GM18498 (cell line): ENCODE measurements at regions not wholly inside any gene's neighbourhood (a gene's known extent, or its start where the extent isn't known, plus 50 kb on each side); places are given as distances from the start of the nearest gene placed in this dataset.
A peak's percentile ranks its signal among the peaks of the same experiment; 100 is the strongest.

Experiments
- ATAC-seq: cut with Tn5 transposase; IDR thresholded peaks from one replicate; pipeline ENCODE4 v1.9.1; 2021; ENCODE audit warnings: mild to moderate bottlenecking, moderate library complexity; ENCODE audit not compliant: unreplicated experiment

DNA sequence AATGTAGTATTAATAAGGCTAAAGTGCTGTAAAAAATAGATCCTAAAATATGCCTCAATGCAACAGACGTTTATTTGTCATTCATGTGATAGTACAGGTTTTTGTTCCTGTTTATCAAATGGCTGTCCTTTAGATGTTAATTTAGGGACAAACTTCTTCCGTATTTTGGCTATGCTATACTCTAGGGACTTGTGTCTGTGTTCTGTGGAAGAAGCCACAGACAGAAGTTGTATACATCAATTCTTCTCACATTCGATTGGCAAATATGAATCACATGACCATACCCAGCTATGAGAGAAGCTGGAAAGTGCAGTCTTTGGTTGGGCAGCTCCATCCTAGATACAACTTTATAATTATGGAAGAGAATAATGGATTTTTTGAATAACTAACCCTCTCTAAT, 232.7 kb upstream of the SNX7 start:
- ATAC-seq: no peak

DNA sequence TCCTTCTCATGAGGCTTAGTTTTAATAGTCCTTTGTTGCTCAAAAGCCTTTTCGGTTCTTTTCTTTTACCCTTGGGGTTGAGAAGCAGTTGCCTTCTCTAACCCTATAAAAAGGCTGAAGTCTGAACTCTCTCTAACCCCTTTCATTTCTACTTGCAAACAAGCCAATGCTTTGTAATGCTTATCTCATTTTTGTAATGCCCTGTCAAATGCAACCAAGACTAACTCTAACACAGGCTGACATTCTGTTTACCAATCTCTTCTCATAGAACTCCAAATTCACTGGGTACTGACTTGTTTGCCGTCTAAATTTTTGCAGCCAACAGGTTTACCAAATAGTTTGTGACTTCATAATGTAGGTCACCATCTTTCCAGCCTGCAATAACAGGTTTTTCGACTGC, 233.9 kb upstream of the SNX7 start:
- ATAC-seq: no peak

DNA sequence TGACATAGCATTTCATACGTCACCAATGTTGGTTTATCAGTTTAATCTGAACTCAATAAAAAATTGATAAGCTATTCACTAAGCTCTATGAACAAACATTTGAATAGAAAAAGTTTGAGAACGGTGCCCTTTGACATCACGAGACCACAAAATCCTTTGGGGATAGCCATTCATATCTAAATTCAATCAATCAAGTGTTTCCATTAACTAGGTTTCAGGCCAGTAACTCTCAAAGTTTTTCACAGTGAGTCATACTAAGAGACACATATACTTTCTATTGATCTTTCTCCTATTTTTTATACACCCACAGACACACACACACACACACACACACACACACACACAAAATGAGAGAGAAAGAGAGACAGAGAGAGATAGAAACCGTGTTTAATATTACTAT, 235.4 kb upstream of the SNX7 start:
- no peak for ATAC-seq

DNA sequence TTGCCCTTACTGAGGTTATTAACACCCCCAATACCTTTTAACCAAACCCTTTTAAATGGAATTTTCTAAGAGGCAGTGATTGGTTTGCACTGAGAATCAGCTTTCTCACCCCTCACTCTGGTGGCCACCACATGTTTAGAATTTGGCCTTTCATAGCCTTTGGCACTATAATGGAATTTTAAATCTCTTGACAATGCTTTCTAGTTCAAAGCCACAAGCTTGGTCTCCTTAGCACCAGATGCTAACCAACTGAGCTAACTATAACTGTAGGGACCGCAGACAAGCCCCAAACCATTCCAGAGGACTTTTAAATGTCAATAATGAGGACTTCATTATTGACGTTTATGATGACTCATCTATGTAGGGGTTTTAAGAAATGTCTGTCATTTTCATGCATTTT, 238.7 kb upstream of the SNX7 start:
- ATAC-seq: no peak

DNA sequence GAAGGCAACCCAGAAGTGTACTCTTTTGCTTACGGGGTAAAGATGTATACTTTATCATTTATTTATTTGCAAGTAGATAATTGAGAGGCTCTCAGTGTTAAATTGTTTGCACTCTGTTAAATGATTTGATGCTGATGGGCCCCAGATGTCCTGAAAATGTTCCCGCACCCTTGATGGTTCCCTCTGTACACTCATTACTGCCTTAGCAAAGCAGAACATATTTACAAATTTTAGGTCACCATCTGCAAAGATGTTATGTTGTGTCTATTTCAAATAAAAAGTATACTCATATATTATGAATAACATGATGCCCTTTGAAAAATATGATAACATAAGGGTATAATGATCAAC, 240.5 kb upstream of the SNX7 start:
- ATAC-seq: no peak

DNA sequence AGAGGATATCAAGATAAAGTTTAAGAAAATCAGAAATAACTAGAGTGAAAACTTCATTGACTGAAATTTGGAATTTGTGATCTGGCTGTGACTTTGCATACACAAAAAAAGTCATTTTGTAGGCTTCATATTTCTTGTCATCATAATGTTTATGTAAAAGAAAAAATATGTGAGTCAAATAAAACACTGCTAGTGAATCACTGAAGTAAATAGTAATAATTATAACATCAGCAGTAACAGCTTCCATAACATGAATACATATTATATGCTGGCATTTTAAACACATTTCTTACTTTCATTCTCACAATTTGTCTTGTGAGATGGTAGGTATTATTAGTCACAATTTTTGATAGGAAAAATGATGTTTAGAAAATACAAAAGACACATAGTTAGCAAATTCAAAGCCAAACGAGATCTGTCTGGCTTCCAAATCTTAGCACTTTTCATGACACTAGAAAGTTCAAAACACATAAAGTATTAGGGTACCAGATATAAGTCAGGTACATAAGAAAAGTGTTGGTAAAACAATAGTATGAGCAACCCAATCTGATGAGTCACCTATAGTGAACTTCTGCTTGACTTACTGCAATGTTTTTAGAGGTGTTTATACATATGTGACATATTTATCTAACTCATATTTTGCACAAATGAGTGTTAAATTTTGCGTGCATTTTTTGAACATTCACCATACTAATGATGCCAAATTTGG, 241.0 kb upstream of the SNX7 start:
- no peak for ATAC-seq

DNA sequence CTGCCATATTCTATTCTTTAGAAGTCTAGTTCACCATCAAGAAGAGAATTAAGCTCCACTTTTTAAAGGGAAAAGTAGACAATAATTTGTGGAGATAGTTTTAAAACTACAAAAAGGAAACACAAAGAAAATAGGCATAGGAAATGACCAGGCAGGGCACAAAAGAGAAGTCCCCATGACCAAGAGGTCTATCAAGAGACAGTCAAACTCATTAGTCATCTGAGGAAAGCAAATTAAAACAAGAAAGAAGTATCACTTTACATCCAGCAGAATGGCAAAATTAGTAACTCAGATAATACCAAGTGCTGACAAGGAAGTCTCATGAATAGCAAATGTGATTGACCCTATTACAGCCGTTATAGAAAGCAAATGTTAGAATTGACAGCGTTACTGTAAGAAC, 243.7 kb upstream of the SNX7 start:
- no peak for ATAC-seq

DNA sequence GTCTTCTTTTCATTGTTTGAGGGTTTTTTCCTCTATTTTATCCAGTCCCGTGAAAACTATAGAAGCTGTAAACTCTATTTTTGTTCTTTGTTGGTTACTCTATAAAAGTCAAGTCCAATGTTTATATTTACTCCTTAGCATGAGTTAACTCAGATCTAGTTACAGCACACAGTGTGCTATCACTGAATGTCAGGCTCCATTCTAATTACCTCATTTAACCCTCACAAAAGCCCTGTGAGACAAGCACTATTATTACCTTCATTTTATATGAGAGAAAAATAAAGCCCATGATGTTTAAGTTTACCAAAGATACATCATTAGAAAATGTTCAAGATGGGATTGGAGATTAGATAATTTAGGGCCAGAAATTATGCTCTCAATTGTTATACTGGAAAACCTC, 251.4 kb upstream of the SNX7 start:
- no peak for ATAC-seq

DNA sequence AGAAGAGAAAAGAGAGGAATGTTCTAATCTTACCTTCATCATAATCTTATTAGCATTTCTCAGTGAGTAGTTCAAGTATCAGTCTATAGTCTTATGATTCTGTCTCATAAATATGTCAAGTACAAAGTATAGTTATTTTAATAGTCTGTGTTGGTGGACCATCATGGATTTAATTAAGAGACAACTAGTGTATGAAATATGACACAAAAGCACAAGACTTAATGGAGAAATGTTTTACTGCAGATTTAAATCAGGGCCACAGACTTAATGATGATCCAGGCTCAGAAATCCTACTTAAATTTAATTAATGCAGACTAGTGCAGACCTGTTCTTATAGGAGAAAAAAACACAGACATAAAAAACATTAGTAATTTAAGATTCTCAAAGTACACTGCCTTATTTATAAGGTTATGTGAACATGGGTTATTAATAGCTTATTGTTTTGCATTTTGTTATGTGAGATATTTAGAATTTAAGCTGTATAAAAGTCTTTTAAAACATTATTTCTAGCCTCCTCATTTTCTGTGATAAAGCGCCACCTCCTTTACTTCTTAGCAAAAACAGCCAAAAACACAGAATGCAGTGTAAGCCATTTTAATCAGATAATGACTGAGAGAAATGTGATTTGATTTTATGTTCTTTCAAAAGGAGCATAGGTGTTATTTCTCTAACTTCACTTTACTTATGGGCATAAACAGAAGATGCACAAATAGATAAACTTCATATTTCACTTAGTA, 255.0 kb upstream of the SNX7 start:
- ATAC-seq: no peak

DNA sequence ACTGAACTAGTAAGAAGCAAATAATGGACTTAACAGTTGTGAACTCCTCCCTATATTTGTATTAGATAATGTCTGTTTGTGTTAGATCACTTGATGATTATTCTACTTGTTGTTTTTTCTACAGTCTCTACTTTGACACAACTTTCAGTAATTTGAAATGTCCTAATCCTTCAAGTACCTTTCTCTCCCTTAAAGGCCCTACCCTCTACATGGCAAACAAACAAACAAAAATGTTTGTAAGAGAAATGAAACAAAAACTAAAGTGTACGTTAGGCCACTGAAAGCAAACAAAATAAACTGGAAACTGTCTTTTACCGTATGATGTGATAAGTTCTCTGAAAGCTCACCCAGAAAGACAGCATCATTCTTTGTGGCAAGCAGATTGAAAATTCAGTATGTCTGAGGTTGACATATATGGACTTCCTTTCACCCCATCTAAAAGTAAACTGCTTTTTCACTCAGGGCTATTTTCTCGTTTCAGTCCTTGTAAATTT, 255.9 kb upstream of the SNX7 start:
- peak; percentile 90 for ATAC-seq

DNA sequence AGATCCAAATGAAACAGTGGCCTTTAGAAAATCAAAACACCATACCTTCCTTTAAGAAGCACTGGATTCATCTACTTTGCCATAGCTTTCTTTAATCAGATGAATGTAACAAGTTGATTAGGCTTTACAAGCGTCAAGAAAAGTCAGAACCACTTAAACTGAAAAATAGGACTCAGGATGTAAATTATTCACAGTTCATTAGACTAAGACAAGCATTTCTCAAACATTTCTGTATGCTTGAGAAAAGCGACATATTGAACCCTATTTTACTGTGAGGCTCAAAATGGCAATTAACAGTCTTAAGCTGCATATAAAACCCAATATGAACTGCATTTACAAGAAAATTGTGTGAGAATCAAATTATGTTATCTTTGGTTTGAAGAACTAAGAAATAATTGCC, 256.7 kb upstream of the SNX7 start:
- no peak for ATAC-seq

DNA sequence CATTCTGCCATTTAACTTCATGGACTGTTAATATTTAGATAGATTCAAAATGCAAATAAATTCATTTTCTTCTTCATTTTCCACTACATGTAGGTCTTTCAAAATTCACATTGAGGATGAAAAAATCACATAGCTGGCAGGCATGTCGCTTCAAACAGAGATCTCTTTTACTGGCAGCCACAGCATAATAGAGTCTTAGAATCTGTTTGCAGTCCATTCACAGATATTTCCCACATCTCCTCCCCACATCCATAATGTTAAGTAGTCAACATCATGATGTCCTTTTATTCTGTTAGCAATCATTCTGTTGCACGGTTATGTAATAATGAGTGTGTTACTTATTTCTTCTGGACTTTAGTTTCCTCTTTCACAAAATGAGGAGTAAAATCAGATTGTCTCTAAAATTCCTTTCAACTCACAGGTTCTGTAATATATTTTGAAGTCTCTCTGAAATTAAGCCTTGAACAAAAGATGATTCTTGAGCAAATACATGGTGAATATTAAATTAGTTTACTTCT, 257.5 kb upstream of the SNX7 start:
- no peak for ATAC-seq

DNA sequence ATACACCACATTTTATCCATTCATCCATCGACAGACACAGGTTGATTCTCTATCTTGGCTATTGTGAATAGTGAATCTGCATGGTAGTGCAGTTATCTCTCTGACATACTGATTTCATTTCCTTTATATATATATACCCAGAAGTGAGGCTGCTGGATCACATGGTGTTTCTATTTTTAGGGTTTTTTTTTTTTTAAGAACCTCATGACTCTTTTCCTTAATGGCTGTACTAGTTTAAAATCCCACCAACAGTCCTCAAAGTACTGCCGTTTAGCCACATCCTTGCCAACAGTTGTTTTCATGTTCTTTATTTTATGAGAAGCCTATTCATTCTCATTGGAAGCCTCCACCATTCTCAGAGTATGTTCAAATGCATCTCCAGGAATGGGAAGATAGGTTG, 258.7 kb upstream of the SNX7 start:
- ATAC-seq: no peak

DNA sequence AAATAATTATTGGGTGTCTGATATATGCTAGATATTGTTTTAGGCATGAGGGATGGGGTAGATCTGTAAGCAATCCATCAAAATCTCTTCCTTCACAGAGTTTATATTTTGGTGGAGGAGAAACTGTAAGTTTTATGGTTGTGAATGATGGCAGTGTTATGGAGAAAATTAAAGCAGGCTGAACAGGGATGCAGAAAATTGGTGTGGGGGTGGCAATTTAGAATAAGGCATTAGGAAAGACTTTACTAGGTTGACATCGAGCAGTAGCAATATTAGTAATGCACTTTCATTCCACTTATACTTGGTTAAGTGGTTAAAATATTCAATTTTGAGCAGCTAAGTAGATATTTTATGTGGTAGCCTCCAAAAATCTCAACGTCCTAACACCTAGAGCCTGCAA, 261.1 kb upstream of the SNX7 start:
- no peak for ATAC-seq

DNA sequence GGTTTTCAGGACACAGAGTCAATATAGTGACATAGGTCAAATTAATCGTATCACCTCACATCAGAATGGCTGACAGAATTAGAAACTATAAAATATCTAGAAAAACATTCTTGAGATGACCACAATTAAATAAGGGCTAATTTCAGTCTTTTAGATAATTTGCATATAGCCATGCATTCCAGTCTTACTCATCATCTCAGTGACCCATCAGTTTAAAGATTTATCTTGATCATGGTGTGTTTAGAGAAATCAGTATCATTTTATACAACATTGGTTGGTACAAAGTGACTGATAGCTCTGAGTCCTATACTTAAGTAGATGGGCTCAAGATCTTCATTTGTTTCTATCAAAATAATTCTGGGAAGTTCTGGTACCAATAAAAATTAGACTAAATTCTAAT, 262.3 kb upstream of the SNX7 start:
- ATAC-seq: no peak

DNA sequence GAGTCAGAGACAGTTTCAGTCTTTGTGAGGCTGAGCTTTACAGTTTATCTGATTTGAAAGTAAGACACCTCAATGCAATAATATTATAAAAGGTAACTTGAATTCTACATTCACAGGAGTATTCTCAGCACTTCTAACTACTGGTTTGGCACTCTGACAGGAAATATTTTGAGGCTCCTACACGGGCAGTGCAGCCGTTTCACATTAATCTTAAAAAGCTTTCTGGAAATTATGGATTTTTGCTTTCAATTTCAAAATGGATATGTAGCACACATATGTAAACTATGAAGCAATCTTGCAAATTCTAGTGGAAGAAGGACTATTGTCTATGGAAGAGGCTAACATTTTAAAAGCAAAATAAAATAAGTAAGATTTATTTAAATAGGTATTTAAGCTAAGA, 262.9 kb upstream of the SNX7 start:
- no peak for ATAC-seq

DNA sequence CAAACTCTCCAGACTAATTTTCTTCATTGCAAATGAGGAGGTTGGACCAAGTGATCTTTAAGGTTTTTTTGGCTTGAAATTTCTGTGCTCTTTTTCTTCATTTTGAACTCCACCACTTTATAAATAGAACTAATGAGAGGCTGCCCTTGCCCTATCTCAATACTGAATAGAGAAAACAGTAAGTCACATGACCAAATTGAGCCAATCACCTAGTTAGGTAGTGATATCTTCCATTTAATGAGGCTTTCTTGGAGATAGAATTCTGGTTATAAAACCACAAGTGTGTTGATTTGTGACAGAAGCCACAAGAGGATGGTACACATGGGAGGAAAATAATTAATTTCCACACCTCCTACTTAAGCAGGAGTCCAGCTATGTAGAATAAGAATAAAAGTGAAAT, 263.4 kb upstream of the SNX7 start:
- ATAC-seq: no peak

DNA sequence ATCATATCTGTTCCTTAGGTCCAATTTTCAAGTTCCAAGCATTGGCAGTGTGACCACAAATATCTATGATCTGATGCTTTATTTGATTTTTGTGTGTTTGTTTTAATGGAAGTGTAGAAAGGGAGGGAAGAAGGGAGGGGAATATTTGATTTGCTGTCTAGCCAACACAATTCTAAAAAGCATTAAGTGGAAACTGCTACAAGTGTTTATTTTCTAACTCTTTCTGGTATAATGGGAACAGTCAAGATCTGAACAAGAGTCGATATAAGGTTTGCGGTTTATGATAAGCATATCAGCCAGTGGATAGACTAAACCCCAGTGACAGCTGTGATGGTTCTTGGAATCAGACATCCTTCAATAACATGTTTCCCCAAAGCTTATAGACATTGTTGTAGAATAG, 267.8 kb upstream of the SNX7 start:
- ATAC-seq: no peak

DNA sequence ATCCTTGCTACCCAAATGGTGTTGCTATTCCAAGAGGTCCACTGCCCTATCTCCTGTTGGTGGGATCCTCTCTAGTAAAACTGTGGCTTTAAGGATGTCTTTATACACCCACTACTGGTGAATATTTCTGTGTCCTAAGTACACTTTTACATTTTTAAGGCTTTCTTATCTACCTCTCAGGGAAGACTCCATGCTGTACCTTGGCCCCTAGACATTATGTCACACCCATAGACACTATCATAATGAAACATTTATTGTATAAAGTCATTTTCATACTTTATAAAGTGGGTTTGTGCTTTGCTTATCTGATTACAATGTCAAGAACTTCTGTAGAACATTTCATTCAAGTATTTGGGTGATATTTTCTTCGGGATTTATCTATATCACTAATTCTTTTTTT, 270.3 kb upstream of the SNX7 start:
- ATAC-seq: no peak

DNA sequence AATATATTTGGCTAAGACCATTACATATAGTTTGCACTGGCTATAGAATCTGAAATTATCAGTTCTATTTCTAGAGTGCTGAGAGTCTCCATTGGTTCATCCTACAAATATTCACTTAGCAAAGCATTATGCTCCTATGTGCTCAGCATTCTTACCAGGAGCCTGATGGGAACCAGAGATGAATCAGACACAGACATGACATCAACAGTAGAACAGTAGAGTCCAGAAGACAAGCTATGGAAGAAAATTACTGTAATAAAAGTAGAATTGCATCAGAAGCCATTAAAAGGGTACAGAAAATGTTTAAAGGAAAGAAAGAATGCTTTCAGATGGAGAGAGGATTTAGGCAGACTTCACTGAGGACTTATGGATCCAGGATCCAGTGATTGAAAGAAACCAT, 271.7 kb upstream of the SNX7 start:
- no peak for ATAC-seq

DNA sequence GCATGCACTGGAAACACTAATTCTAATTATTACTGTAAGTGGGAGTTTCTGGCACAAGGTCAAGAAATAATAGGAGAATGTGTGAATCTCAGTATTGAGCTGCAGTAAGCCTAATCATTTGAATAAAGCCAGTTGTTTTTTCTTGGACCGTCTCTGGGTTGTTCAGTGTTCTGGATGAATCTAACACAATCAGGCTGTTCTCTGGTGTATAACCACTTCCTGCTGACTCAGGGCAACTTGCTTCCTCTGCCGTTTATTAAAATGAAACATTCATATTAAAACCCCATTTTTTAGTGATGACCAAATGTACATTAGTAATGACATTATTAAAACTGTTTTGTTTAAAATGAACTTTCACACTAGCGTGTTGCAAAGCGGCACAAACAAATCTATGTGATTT, 273.1 kb upstream of the SNX7 start:
- ATAC-seq: peak; percentile 89

DNA sequence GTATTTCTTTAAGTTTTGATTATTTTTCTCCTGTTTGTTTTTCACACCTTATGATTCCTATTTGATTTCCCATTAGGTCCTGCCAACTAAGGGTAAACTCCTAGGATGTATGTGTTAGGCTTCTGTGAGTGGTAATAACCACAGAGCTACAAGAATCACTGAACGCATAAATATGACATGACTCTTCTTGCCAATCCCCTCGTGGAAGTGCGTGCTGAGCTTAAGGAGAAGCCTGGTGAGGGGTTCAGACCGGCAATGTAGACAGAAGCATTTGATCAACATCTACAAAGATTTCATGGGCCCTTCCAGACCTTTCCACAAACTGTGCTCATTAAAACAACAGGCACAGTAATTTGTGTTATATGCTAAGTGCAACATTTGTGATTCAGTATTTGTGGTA, 273.8 kb upstream of the SNX7 start:
- peak; percentile 4 for ATAC-seq
